Upper lobe of left lung (tissue), 4 donors: ENCODE measurements at regions not wholly inside any gene's neighbourhood (a gene's known extent, or its start where the extent isn't known, plus 50 kb on each side); places are given as distances from the start of the nearest gene placed in this dataset.

Experiments used
- EP300 ChIP-seq, 4 donors: sonication (generic); formaldehyde crosslinking; IDR thresholded peaks; one replicate each; pipeline ENCODE4 v1.5.1; 2017; ENCODE audit warnings: antibody characterized with exemption in 4 of 4, control low read depth in 2 of 4
- POLR2A ChIP-seq, 4 donors: fragments of 450-650 bp; IDR thresholded peaks; one replicate each; pipeline ENCODE4 v1.5.1; 2016 to 2017; ENCODE audit warnings: antibody characterized with exemption in 4 of 4, mild to moderate bottlenecking in 2 of 4
- POLR2AphosphoS5 ChIP-seq, 2 donors: sonication (generic); formaldehyde crosslinking; IDR thresholded peaks; one replicate each; pipeline ENCODE4 v1.5.1; 2017; ENCODE audit warnings: antibody characterized with exemption in 2 of 2
- TF ChIP-seq, protein P1 (sequence below), 6 experiments: fragments of 450-650 bp in 4 of 6; fragments of 200-600 bp in 2 of 6; sonication (generic) in 2 of 6; IDR thresholded peaks; one replicate each; pipeline ENCODE4 v1.5.1; 2016 to 2019; ENCODE audit warnings: antibody characterized with exemption in 6 of 6

DNA sequence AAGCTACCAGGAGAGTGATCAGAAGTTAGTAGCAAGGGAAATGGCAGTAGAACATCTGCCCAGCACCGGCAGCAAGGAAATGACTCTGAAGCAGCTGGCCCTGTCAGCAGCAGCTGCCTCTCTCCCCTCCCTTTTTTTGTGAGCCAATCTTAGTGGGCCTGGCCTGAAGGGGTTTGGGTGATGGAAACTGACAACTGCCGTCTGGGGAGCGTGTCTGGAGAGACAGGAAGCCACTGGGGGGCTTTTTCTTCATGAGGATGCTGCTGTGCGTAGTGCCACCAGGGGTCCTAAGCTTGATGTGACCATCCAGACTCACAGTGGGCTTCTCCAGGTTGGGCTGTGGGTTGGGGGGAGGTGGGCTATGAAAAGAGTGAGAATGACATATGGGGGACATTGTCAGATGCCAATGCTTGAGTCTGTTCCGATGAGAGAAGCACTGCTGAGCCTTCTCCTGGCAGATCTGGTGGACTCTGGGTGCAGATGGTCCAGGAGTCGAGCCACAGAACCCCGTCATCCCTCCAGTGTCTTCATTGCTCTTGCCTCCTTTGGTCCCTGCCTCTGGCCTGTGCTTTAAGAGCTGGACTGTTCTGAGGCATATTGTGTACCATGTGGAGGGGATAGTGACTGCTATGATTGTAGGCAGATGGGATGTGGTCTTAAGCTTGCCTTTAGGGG lies 87.6 kb upstream of the HIF1A start:
- TF ChIP-seq, protein P1, sequence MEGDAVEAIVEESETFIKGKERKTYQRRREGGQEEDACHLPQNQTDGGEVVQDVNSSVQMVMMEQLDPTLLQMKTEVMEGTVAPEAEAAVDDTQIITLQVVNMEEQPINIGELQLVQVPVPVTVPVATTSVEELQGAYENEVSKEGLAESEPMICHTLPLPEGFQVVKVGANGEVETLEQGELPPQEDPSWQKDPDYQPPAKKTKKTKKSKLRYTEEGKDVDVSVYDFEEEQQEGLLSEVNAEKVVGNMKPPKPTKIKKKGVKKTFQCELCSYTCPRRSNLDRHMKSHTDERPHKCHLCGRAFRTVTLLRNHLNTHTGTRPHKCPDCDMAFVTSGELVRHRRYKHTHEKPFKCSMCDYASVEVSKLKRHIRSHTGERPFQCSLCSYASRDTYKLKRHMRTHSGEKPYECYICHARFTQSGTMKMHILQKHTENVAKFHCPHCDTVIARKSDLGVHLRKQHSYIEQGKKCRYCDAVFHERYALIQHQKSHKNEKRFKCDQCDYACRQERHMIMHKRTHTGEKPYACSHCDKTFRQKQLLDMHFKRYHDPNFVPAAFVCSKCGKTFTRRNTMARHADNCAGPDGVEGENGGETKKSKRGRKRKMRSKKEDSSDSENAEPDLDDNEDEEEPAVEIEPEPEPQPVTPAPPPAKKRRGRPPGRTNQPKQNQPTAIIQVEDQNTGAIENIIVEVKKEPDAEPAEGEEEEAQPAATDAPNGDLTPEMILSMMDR (IDR thresholded peaks at IDR 0.05), result no peak
- TF ChIP-seq EP300 (IDR thresholded peaks at IDR 0.05) (no peak), POLR2A (IDR thresholded peaks at IDR 0.05) (no peak), POLR2AphosphoS5 (IDR thresholded peaks at IDR 0.05) (no peak)
